GM12891 (cell line): ENCODE measurements at regions not wholly inside any gene's neighbourhood (a gene's known extent, or its start where the extent isn't known, plus 50 kb on each side); places are given as distances from the start of the nearest gene placed in this dataset.
"Not testable (repeated sequence)": the region's sequence is repeated elsewhere in the genome, so short reads cannot be mapped to it uniquely, and the experiment has no call there.

ENCODE experiments used
- DNase-seq: peaks from one replicate; pipeline ENCODE4 v3.0.0; 2011; ENCODE audit warnings: low spot score; ENCODE audit not compliant: insufficient read length
- FAIRE-seq: peaks from 2 replicates; lab custom pipeline; 2011; peaks lifted over from hg19 to GRCh38; lab: Jason Lieb, UNC
- PAX5 ChIP-seq: IDR thresholded peaks from 2 replicates; pipeline ENCODE4 v1.6.1; 2011; ENCODE audit warnings: low read length, moderate library complexity, mild to moderate bottlenecking; ENCODE audit not compliant: insufficient read depth, severe bottlenecking
- POLR2A ChIP-seq: IDR thresholded peaks from 2 replicates; pipeline ENCODE4 v1.6.1; 2011; ENCODE audit warnings: low read depth, low read length, control low read depth
- POLR2AphosphoS5 ChIP-seq: IDR thresholded peaks from 2 replicates; pipeline ENCODE4 v1.6.1; 2011; ENCODE audit warnings: low read depth, low read length, control low read depth
- POU2F2 ChIP-seq: IDR thresholded peaks from 2 replicates; pipeline ENCODE4 v1.6.1; 2011; ENCODE audit warnings: low read depth, mild to moderate bottlenecking, control low read depth, low read length, moderate library complexity
- SPI1 ChIP-seq: IDR thresholded peaks from 2 replicates; pipeline ENCODE4 v1.6.1; 2011; ENCODE audit warnings: low read depth, low read length, control low read depth
- TAF1 ChIP-seq: IDR thresholded peaks from 2 replicates; pipeline ENCODE4 v1.6.1; 2011; ENCODE audit warnings: low read depth, low read length, control low read depth

DNA sequence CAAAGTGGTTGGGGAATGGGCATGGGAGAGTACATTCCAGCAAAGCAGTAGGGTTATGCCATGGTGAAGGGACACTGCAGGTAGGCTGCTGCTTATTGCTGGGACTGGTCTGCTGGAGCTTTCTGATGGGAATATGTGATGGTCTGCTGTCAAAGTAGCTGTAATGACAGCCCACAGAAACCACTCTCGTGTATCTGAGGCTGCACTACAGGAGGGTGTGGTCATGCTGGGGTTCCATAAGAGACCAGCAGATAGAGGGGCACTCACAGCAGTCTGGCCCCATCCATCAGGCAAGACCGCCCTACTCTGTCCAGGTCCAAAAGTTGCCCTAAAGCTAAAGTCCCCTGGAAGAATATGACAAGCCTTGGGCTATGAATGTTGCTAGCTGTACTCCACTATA is 739.3 kb downstream of the COL12A1 start:
- TF ChIP-seq POLR2A (no peak), SPI1 (no peak), TAF1 (no peak), POU2F2 (no peak), POLR2AphosphoS5 (no peak), PAX5 (no peak)
- DNase-seq (no peak), FAIRE-seq (no peak)

DNA sequence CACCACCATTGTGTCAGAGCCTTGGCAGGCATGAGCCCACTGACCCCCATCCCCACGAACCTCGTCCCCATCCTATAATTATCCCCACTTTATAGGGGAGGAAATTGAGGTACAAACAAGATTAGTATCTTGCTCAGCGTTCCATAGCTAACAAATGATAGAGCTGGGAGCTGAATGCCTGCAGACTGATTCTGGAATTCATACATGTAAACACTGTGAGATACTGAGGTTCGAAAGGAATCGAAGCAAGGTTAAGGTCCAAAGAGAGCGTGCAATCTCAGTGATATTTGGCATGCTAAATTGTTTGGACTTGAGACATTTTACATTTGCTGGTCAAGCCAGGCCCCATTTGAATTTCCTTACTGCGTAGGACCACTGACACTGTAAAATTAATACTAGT is 746.6 kb downstream of the COL12A1 start:
- FAIRE-seq = no peak
- TF ChIP-seq PAX5 (no peak), SPI1 (no peak), TAF1 (no peak), POU2F2 (no peak), POLR2A (no peak), POLR2AphosphoS5 (no peak)
- no peak for DNase-seq

DNA sequence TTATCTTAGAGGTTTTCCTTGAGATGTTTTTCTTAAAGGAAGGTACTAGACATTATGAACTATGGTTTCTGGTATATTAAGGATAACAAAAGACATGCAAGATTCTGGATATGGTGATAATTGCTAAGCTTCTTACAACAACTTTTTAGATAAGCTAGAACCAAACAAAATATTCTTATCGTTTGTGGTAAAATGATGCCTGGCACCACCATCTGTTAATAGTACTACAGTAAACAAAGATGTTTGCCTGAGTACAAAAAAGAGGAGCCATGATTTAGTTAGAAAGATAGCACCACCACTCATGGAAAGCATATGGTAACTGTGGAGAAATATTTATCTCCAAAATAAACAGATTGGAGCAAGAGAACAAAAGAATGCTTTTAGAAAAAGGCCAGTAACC is 747.3 kb downstream of the COL12A1 start:
- DNase-seq (no peak), FAIRE-seq (no peak)
- TF ChIP-seq PAX5 = no peak
- no peak for TF ChIP-seq POU2F2
- no peak for TF ChIP-seq POLR2AphosphoS5
- no peak for TF ChIP-seq TAF1
- no peak for TF ChIP-seq POLR2A
- no peak for TF ChIP-seq SPI1

DNA sequence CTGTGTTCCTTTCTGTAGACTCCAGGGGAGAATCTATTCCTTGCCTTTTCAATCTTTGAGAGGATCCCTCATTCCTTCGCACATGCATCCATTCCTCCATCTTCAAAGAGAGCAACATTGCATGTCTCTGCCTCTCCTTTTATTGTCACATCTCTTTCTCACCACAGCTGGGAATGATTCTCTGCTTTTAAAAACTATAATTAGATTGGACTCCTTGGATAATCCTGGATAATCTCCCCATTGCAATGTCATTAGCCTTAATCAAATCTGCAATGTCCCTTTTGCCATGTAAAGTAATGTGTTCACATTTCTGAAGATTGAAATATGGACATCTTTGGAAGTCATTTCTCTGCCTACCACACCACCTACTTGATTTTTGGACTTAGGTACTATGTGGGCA is 750.1 kb downstream of the COL12A1 start:
- no peak for FAIRE-seq
- TF ChIP-seq PAX5 (no peak), POU2F2 (no peak), TAF1 (no peak), POLR2A (no peak), SPI1 (no peak), POLR2AphosphoS5 (no peak)
- DNase-seq = no peak

DNA sequence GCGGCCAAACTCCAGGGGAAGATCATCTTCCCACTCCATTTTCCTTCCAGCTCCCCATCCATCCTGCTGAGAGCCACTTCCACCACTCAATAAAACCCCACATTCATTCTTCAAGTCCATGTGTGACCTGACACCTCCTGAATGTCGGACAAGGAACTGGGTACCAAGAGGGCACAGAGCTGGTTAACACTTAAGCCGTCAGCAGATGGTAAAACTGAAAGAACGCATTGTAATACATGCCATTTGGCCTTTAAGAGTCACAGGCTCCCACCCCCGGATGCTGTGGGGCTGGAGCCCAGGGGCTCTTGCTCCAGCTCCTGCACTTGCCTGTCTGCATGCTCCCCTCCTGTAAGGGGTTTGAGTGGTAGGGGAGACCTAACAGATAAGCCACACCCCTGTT is 753.9 kb downstream of the COL12A1 start:
- FAIRE-seq = no peak
- TF ChIP-seq POU2F2 (no peak), POLR2AphosphoS5 (no peak), POLR2A (no peak), SPI1 (no peak), PAX5 (no peak), TAF1 (no peak)

DNA sequence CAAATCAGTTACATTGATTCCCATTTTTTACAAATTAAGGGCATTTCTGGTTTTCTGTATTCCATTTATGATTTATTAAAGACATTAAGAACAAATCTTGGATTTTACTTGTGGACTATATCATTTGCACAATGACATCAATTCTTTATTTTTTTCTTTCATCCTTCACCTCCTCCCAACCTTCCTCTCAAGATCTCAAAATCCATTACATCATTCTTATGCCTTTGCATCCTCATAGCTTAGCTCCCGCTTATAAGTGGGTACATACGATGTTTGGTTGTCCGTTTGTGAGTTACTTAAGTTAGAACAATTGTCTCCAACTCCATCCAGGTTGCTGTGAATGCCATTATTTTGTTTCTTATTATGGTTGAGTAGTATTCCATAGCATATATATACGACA is 752.8 kb downstream of the CD109 start:
- TF ChIP-seq POU2F2 = no peak
- TF ChIP-seq POLR2AphosphoS5 = no peak
- no peak for TF ChIP-seq SPI1
- no peak for TF ChIP-seq POLR2A
- TF ChIP-seq TAF1 = no peak
- no peak for TF ChIP-seq PAX5
- FAIRE-seq = no peak

More for the DNA sequence above, 753.9 kb downstream of the COL12A1 start:
- no peak for DNase-seq

DNA sequence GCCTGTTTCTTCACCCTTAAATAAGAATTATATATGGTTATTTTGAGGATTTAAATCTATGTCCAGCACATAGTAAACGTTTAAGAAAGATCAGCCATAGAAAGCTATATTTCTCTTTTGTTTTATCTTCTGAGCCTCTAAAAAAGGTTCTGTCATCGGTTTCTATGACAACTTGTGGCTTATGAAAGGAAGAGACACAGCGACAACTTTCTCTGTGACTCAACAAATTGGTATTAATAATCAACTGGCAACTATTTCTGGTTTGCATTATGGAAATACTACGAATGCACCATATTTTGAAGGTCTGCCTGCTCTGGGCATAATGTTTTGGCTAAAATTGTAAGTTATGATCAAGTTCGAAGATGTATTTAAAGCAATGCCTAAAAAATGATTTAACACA is 751.0 kb downstream of the CD109 start:
- FAIRE-seq (no peak), DNase-seq (no peak)
- TF ChIP-seq PAX5 (no peak), POU2F2 (no peak), POLR2AphosphoS5 (no peak), SPI1 (no peak), POLR2A (no peak), TAF1 (no peak)

More for the DNA sequence above, 752.8 kb downstream of the CD109 start:
- DNase-seq = no peak

DNA sequence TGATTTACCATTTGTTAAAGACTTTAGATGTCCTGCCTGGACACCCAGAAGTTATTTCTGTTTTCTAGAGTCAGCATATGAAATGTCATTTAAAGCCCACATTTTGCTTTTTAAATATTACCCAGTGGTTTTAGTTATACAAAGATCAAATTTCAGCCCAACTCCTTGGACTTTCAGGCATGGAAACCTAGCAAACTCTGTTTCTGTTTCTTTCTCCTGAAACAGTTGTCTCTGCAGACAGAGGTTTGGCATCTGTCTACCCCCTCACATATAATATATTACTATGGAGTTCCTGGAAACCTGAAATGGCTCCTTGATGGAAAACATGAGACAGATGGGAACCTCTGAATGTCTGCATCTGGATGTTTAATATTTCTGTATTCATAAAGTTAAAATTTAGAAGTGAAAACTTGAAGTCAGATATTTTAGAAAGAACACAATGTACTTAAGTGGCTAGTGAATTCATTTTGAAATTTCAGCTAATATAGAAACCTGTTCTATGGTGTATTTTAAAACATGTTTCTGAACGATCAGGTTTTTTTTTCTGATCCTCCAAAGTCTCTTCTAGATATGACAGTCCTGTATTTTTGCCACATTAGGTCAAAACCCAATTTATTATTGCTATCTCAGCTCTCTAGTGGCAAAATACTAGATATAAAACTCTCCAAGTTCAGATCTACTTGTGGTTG is 743.3 kb downstream of the CD109 start:
- FAIRE-seq = no peak
- DNase-seq = no peak
- TF ChIP-seq POLR2AphosphoS5 = no peak
- TF ChIP-seq TAF1 = no peak
- no peak for TF ChIP-seq SPI1
- TF ChIP-seq PAX5 = no peak
- no peak for TF ChIP-seq POU2F2
- TF ChIP-seq POLR2A = no peak

DNA sequence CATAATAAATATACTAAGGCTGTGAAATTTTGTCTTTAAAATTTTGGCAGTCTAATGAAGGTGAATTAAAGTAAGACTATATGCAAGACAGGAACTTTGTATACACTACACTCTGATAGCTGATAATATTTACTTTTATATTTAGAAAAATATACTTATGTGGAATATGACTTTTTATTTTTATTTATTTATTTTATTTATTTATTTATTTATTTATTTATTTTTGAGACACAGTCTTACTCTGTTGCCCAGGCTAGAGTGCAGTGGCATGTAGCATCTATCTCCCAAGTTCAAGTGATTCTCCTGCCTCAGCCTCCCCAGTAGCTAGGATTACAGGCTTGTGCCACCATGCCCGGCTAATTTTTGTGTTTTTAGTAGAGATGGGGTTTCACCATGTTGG is 742.4 kb downstream of the CD109 start:
- not testable (repeated sequence) for DNase-seq, FAIRE-seq

DNA sequence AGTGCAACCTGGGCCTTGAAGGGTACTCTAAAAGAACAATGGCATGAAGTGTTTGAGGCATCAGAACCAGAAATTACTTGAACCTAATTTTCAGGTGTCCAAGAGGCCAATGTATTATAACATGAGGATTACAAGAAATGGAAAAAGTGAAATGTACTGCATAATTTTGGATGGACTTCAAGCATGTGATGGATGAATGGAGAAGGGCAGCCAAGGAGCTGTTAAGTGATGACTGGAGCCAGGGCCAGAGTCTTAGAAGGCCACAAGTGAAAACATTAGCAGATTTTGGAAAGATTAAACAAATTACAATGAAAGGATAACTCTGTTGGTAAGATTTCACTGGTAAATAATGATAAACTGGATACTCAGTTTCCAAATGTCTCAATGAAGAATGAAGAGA is 738.2 kb downstream of the CD109 start:
- no peak for TF ChIP-seq POLR2AphosphoS5
- TF ChIP-seq POU2F2 = no peak
- no peak for TF ChIP-seq SPI1
- no peak for TF ChIP-seq TAF1
- no peak for TF ChIP-seq PAX5
- no peak for TF ChIP-seq POLR2A
- FAIRE-seq (no peak), DNase-seq (no peak)

DNA sequence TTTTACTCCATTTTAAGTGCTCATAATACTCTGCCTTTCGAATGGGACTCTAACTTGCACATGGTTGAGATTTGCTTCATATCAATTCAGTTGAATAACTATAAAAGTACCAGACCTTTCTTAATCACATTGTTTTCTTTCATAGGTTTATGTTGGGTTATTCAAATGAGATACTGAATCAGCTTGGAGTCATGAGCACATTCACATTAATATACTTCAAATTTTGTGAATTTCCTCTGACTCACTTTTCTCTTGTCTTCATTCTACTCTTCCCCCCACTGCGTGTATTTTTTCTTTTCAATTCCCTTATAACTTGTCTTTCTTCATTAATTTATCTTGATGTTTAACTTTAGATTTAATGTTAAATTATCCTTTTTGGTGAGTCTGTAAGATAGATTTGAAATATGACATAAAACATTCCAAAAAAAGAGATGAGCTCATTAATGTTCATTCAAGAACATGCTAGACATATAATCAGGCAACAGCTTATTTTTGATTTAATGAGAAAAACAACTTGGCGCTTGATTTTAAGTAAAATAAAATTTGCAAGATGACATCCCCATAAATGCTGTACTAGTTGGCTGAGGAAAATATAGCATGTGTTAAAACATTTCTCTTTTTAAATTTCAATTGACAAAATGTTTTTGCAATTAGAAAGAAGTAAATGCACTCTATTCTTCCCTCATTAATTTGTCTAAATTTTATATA is 736.0 kb downstream of the CD109 start:
- TF ChIP-seq SPI1 = no peak
- no peak for TF ChIP-seq TAF1
- TF ChIP-seq POLR2A = no peak
- no peak for TF ChIP-seq POLR2AphosphoS5
- FAIRE-seq (no peak), DNase-seq (no peak)

DNA sequence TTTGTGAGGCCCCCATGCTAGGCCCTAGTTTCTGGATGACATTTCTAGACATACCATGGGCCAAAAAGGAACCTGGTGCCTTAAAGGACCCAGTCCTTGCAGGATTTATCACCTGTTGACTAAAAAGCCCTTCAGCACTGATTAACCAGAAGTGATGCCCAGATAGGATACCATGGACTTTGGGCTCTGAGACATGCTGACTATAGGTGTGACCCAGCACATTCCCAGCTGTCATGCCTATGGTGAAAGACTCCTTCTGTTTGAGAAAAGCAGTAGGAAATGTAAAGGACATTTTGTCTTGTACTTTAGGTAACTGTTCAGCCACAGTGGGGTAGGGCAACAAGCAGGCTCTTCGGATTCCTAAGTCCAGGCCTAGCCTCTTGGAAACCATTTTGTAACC is 724.2 kb downstream of the CD109 start:
- FAIRE-seq (no peak), DNase-seq (no peak)
- no peak for TF ChIP-seq SPI1
- TF ChIP-seq POLR2A = no peak
- TF ChIP-seq TAF1 = no peak
- TF ChIP-seq POU2F2 = no peak
- TF ChIP-seq PAX5 = no peak
- TF ChIP-seq POLR2AphosphoS5 = no peak
